Neural crest cell (in vitro differentiated cells): ENCODE measurements at regions not wholly inside any gene's neighbourhood (a gene's known extent, or its start where the extent isn't known, plus 50 kb on each side); places are given as distances from the start of the nearest gene placed in this dataset.

Experiments used
- DNase-seq: peaks from one replicate; pipeline ENCODE4 v3.0.0; 2021; ENCODE audit warnings: low read depth, mixed read lengths, low spot score
- H3K27ac Mint-ChIP-seq: one replicate; pipeline ENCODE4 v1.8.0; 2021; ENCODE audit warnings: mild to moderate bottlenecking, mixed read lengths; ENCODE audit not compliant: unreplicated experiment
- H3K27me3 Mint-ChIP-seq: 2 replicates; pipeline ENCODE4 v1.8.0; 2021; ENCODE audit warnings: low read depth, mild to moderate bottlenecking, mixed read lengths
- H3K36me3 Mint-ChIP-seq: 2 replicates; pipeline ENCODE4 v1.8.0; 2021; ENCODE audit warnings: low read depth, mild to moderate bottlenecking, mixed read lengths
- H3K4me1 Mint-ChIP-seq: 2 replicates; pipeline ENCODE4 v1.8.0; 2021; ENCODE audit warnings: mixed read lengths
- H3K4me3 Mint-ChIP-seq: one replicate; pipeline ENCODE4 v1.8.0; 2021; ENCODE audit warnings: mild to moderate bottlenecking, mixed read lengths
- H3K9me3 Mint-ChIP-seq: 2 replicates; pipeline ENCODE4 v1.8.0; 2021; ENCODE audit warnings: mixed read lengths
- TF ChIP-seq, protein P1 (sequence below): fragments of 200-600 bp; sonication (generic); conservative IDR thresholded peaks from 2 replicates; pipeline ENCODE4 v1.5.0; 2021; ENCODE audit warnings: antibody characterized with exemption, mild to moderate bottlenecking

DNA sequence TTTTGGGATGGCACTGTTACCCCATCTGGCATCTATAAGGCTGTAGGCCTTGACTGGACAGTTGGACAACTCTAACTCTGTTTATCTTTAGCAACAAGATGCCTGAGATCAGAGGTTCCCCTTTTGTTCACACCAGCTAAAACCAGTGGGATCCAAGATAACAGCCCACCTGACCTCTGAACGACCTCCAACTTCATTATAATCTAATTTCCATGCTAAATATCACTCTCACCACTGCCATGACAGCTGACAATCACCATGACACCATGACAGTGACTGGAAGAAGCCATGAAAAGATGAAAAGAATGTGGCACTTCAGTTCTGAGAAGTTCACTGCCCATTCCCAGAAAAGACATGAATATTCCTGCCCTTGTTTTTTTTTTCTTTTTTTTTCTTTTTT, 281.4 kb upstream of the TAC1 start:
- no peaks in the 10 kb centered on the region for H3K36me3 Mint-ChIP-seq
- no peaks in the 10 kb centered on the region for H3K27me3 Mint-ChIP-seq
- DNase-seq = no peak
- H3K4me1 Mint-ChIP-seq = no peaks in the 10 kb centered on the region
- peaks cover 8% of the 10 kb centered on the region for H3K9me3 Mint-ChIP-seq
- TF ChIP-seq, protein P1, sequence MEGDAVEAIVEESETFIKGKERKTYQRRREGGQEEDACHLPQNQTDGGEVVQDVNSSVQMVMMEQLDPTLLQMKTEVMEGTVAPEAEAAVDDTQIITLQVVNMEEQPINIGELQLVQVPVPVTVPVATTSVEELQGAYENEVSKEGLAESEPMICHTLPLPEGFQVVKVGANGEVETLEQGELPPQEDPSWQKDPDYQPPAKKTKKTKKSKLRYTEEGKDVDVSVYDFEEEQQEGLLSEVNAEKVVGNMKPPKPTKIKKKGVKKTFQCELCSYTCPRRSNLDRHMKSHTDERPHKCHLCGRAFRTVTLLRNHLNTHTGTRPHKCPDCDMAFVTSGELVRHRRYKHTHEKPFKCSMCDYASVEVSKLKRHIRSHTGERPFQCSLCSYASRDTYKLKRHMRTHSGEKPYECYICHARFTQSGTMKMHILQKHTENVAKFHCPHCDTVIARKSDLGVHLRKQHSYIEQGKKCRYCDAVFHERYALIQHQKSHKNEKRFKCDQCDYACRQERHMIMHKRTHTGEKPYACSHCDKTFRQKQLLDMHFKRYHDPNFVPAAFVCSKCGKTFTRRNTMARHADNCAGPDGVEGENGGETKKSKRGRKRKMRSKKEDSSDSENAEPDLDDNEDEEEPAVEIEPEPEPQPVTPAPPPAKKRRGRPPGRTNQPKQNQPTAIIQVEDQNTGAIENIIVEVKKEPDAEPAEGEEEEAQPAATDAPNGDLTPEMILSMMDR = no peak
- no peak overlapping the region for H3K27ac Mint-ChIP-seq
- H3K4me3 Mint-ChIP-seq = no peak overlapping the region

DNA sequence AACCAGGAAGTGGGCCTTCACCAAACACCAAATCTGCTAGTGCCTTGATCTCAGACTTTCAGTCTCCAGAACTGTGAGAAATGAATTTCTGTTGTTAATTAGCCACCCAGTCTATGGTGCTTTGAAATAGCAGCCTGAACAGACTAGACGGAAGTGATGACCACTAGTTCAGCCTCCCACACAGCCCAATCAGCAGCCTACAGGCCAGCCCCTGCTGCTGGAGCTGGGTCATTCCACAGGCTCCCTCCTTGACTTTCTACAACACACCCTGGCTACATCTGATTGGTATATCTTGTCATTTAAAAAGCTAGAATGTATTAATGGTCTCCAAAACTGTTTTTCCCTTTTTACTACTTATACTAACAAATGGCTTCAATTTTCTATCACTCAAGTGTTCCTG, 277.2 kb upstream of the TAC1 start:
- Mint-ChIP-seq H3K4me3 (no peak overlapping the region), H3K36me3 (no peaks in the 10 kb centered on the region), H3K27me3 (no peaks in the 10 kb centered on the region), H3K9me3 (peaks cover 2% of the 10 kb centered on the region), H3K4me1 (no peaks in the 10 kb centered on the region), H3K27ac (no peak overlapping the region)
- TF ChIP-seq, protein P1 = no peak
- DNase-seq = no peak

DNA sequence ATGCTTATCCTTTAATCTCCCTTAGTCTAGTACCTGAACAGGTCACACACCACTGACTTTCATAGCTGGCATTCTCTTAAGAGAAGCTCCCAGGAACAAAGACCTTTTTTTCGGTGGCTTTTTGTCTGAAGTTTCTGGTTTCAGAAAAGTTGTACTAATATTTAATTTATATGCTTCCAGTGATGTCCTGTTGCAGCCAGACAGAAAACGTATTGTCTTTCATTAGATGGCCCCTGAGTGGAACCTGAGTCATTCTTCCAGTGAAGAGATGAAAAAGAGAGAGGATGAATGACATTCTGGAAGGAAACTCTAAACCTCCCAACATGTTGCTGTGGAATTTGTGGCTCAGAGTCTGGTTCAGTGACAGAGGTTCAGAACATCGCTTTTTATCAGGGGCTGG, 274.8 kb upstream of the TAC1 start:
- no peak overlapping the region for H3K27ac Mint-ChIP-seq
- peaks cover 4% of the 10 kb centered on the region for H3K36me3 Mint-ChIP-seq
- H3K4me3 Mint-ChIP-seq = no peak overlapping the region
- H3K27me3 Mint-ChIP-seq = no peaks in the 10 kb centered on the region
- no peak for DNase-seq
- H3K4me1 Mint-ChIP-seq = no peaks in the 10 kb centered on the region
- H3K9me3 Mint-ChIP-seq = peaks cover 5% of the 10 kb centered on the region
- TF ChIP-seq, protein P1 = no peak

DNA sequence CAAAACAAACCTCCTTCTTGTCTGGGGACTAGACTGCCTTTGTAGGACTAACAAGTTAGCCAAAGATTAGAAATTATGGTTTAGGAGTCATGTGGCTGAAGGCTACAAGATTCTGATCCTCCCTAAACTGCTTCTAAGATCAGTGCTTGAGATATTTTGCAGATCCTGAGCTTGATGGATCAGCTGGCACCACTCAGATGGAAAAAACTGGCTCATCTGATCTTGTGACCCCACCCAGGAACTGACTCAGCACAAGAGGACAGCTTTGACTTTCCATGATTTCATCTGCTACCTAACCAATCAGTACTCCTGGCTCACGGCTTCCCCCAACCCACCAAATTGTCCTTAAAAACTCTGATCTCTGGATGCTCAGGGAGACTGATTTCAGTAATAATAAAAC, 271.5 kb upstream of the TAC1 start:
- Mint-ChIP-seq H3K27me3 (no peaks in the 10 kb centered on the region), H3K4me1 (no peaks in the 10 kb centered on the region), H3K27ac (peak overlapping the region; percentile 80), H3K36me3 (peaks cover 4% of the 10 kb centered on the region), H3K9me3 (peaks cover 5% of the 10 kb centered on the region), H3K4me3 (no peak overlapping the region)
- DNase-seq = no peak
- TF ChIP-seq, protein P1 = no peak

DNA sequence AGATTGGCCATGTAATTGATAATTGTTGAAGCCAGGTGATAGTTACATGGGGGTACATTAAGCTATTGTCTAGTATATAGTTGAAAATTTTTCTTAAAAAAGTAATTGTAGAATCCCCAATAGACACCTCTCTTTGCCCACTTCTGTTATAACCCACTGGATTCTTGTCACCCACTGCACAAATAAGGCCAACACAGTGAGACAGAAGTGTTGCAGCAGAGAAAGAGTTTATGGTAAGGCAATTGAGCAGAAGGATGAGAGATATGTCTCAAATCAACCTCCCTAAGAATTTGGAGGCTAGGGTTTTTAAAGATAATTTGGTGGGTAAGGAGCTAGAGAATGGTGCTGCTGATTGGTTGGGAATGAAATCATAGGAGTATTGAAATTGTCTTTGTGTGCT, 270.3 kb upstream of the TAC1 start:
- peaks cover 4% of the 10 kb centered on the region for H3K4me1 Mint-ChIP-seq
- H3K27me3 Mint-ChIP-seq = no peaks in the 10 kb centered on the region
- no peak overlapping the region for H3K27ac Mint-ChIP-seq
- H3K4me3 Mint-ChIP-seq = no peak overlapping the region
- peaks cover 5% of the 10 kb centered on the region for H3K9me3 Mint-ChIP-seq
- H3K36me3 Mint-ChIP-seq = peaks cover 4% of the 10 kb centered on the region
- no peak for DNase-seq
- TF ChIP-seq, protein P1 = no peak

DNA sequence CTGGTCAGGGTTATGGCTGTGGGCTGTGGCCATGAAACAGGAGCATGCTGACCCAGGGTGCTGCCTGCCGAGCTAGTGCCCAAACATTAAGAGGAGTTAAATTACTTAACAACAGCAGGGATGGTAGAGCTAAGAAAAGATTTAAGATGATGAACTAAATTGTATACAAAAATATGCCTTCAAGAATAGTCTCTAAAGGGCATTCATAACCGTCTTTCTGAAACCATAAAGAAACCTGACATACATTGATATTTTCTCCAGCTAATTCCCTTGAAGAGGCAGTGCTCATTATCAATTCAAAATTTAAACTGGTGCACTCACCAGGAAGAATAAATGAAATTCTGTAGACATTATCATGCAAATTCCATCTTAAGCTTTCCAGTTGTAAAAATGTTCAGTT, 265.8 kb upstream of the TAC1 start:
- peaks cover 4% of the 10 kb centered on the region for H3K4me1 Mint-ChIP-seq
- peaks cover 9% of the 10 kb centered on the region for H3K27me3 Mint-ChIP-seq
- H3K36me3 Mint-ChIP-seq = no peaks in the 10 kb centered on the region
- H3K9me3 Mint-ChIP-seq = no peaks in the 10 kb centered on the region
- no peak overlapping the region for H3K27ac Mint-ChIP-seq
- no peak overlapping the region for H3K4me3 Mint-ChIP-seq
- TF ChIP-seq, protein P1 = no peak
- no peak for DNase-seq
